ENCODE measurements at regions not wholly inside any gene's neighbourhood (a gene's known extent, or its start where the extent isn't known, plus 50 kb on each side); places are given as distances from the start of the nearest gene placed in this dataset.

DNA sequence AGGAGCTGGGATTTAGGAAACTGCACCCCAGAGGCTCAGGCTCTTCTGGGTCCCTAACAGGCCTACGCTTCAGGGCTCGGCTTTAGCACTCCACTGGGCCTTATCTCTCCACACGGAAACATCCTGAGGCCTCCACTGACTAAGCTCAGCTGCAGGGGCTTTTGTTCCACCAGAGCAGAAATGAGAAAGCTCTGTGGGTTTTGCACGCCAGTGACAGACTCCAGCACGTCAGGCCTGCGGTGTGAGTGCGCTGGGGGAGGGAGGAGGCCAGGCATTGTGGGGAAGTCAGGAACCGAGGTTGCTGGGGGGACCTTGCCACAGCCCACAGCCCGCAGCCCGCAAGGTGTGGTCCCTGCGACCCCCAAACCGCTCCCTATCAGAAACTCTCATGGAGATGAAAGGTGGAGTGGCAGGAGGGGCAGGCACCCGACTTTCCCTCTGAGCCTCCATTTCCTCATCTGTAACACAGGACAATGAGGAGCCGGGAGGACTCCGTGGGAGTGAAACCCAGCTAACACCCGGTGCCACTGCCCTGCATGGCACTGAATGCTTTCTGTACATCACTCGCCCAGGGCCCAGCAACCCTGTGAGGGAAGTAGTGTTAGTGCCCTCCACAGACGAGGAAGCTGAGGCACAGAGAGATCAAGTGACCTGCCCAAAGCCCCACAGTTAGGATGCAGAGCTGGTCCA is 106.5 kb downstream of the TPRA1 start:
- intact Hi-C loops (cut with DNase I; ENCODE audit: low total_unique reads): no loop called here
- H3K4me1 ChIP-seq: no peaks in the 10 kb centered on the region
- H3K27ac ChIP-seq: no peak overlapping the region
- H3K36me3 ChIP-seq: no peaks in the 10 kb centered on the region
- no peaks in the 10 kb centered on the region for H3K9me3 ChIP-seq
- H3K27me3 ChIP-seq: no peaks in the 10 kb centered on the region
- H3K4me3 ChIP-seq: no peak overlapping the region
- TF ChIP-seq, protein P1, sequence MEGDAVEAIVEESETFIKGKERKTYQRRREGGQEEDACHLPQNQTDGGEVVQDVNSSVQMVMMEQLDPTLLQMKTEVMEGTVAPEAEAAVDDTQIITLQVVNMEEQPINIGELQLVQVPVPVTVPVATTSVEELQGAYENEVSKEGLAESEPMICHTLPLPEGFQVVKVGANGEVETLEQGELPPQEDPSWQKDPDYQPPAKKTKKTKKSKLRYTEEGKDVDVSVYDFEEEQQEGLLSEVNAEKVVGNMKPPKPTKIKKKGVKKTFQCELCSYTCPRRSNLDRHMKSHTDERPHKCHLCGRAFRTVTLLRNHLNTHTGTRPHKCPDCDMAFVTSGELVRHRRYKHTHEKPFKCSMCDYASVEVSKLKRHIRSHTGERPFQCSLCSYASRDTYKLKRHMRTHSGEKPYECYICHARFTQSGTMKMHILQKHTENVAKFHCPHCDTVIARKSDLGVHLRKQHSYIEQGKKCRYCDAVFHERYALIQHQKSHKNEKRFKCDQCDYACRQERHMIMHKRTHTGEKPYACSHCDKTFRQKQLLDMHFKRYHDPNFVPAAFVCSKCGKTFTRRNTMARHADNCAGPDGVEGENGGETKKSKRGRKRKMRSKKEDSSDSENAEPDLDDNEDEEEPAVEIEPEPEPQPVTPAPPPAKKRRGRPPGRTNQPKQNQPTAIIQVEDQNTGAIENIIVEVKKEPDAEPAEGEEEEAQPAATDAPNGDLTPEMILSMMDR (IDR thresholded peaks at IDR 0.05): no peak
- no peak for TF ChIP-seq POLR2A (IDR thresholded peaks at IDR 0.05)
- peak in 1 of 2 donors; percentile 4 for DNase-seq

DNA sequence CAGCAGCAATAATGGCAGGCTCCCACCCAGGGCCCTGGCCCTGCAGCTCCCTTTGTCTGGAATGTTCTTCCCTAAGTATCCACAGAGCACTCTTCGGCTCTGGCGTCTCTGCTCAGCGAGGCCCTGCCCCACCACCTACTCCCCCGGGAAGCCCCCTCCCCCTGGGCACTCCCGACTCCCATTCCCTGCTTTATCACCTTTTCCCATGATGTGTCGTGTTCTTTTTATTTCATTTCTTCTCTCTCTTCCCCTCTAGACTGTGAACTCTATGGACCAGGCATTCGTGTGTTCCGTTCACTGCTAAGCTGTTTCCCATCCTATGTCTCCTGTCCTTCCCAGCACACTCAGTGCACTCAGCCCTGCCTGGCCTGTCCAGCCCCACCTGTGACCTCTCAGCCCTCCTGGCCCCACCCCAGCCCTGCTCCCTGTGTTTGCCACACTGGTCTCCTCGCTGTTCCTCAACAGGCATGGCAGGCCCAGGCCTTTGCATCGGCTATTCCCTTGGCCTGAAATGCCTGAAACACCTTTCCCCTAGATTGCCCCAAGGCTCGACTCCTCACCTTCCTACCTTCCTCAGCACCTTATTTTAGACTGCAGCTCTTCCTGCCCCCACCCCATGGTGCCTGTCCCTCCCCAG is 107.4 kb downstream of the TPRA1 start:
- Histone ChIP-seq H3K4me1 (no peaks in the 10 kb centered on the region), H3K9me3 (no peaks in the 10 kb centered on the region), H3K36me3 (no peaks in the 10 kb centered on the region), H3K27ac (no peak overlapping the region), H3K27me3 (no peaks in the 10 kb centered on the region), H3K4me3 (no peak overlapping the region)
- intact Hi-C loops (cut with DNase I; ENCODE audit: low total_unique reads): no loop called here
- TF ChIP-seq, protein P1 (IDR thresholded peaks at IDR 0.05): no peak
- TF ChIP-seq POLR2A (IDR thresholded peaks at IDR 0.05): no peak
- peak in 1 of 2 donors; percentile 3 for DNase-seq

DNA sequence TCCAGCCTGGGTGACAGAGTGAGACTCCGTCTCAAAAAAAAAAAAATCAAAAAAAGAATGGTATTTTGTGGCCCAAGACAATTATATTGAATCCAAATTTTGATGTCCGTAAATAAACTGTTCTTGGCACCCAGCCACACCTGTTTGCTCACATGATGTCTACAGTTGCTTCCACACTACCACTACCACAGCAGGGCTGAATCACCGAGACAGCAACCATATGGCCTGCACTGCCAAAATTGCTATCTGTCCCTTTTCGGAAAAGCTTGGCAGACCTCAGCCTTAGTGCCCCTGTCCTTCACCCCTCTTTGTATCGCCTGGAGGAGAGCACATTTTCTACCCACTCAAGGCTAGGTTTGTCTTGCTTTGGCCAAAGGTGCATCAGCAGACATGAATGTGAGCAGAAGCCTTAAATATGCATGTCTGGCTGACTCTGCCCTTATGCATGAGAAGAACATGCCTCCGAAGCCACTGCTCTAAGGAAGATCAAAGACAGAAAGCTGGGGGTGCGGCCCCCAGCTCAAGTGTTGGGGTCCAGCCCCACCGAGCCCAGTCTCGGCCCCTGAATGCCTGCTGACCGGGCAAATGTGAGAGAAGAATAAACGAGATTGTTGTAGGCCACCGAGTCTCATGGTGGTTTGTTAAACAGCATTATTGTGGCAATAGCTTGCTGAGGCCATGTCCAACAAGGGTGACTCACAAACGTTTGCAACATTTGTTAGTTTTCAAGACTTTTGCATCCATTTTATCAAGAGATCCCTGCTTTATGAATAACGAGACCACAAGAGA is 108.1 kb downstream of the TPRA1 start:
- Histone ChIP-seq H3K36me3 (no peaks in the 10 kb centered on the region), H3K4me3 (no peak overlapping the region), H3K27ac (no peak overlapping the region), H3K4me1 (no peaks in the 10 kb centered on the region), H3K9me3 (no peaks in the 10 kb centered on the region), H3K27me3 (no peaks in the 10 kb centered on the region)
- TF ChIP-seq, protein P1 (IDR thresholded peaks at IDR 0.05): no peak
- TF ChIP-seq POLR2A (IDR thresholded peaks at IDR 0.05): no peak
- DNase-seq: peak in 1 of 2 donors; percentile 5
- intact Hi-C loops (cut with DNase I; ENCODE audit: low total_unique reads): no loop called here

DNA sequence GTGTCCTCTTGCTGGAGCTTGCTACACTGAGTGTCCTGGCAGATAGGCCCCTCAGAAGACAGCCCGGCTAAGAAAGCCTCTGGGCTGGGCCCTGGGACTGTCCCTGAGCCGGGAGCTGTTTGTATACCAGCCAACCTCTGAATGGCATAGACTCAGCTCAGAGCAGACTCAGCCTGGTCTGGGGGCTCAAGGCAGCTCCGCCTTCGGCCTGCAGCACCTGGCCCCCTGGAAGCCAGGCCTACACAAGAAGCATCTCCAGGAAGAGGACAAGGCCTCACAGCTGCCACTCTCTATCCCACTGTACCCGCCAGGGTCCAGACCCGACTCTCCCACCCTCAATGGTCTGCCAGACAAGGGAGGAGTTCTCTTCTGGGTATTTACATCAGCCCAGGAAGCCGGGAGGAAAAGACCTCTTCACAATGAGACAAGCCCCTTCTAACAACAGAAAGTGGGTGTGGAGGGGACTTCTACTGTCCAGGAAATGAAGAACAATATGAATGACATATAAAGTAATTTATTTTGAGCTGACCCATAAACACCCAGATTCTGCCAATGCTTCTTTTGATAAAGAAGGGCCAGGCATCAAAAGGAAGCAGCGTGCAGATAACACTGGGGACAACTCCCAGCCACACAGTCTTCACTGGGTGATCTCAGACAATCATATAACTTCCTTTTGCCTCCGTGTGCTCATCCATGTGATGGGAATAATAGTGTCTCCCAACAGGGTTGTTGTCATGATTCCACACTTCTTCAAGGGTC is 110.2 kb downstream of the TPRA1 start:
- no peak for DNase-seq
- Histone ChIP-seq H3K9me3 (no peaks in the 10 kb centered on the region), H3K4me3 (no peak overlapping the region)

More for the DNA sequence above, 110.2 kb downstream of the TPRA1 start:
- H3K36me3 ChIP-seq: no peaks in the 10 kb centered on the region
- no peaks in the 10 kb centered on the region for H3K27me3 ChIP-seq
- no peaks in the 10 kb centered on the region for H3K4me1 ChIP-seq
- intact Hi-C loops (cut with DNase I; ENCODE audit: low total_unique reads): no loop called here
- H3K27ac ChIP-seq: no peak overlapping the region
- no peak for TF ChIP-seq POLR2A (IDR thresholded peaks at IDR 0.05)
- TF ChIP-seq, protein P1 (IDR thresholded peaks at IDR 0.05): no peak

All from uterus (tissue), 3 donors.